ENCODE measurements at regions not wholly inside any gene's neighbourhood (a gene's known extent, or its start where the extent isn't known, plus 50 kb on each side); places are given as distances from the start of the nearest gene placed in this dataset.

DNA sequence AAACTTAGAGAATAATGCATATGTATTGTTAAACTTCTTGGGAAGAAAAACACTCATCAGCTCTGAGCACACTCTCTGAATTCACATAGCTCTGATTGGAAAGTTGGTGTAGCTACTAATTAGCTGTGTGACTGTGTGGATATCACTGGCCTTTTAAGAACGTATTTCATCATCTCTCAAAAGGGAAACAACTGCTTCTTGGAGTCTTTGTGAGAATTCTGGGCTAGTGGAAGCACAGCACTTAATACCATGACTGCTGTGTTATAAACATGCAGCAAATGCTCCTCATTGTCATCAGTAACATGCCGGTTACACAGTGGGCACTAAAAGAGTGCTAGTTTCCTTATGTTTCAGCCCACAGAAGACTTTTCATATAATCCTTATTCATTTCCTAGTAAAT is 220.9 kb upstream of the CSNK1A1L start (continued):
- TF ChIP-seq REST (IDR thresholded peaks at IDR 0.05; ENCODE audit: unreplicated experiment) (no peak), CTCF (conservative IDR thresholded peaks at IDR 0.05; ENCODE audit: low read depth in 2 of 2) (no peak), EZH2phosphoT487 (IDR thresholded peaks at IDR 0.05; ENCODE audit: unreplicated experiment) (no peak), POLR2AphosphoS5 (IDR thresholded peaks at IDR 0.05; ENCODE audit: low read depth) (no peak)

GRCh38 chr13:37319031-37319443 is 213.6 kb upstream of the CSNK1A1L start:
- Histone ChIP-seq H3K9me2 (ENCODE audit: insufficient read depth) (0 out of 2 replicates have a peak, but pooled peaks cover 2% of the 10 kb centered on the region), H4K20me1 (replicated peaks; ENCODE audit: insufficient read depth) (no peaks in the 10 kb centered on the region), H2AFZ (no peak overlapping the region), H3K36me3 (ENCODE audit: insufficient read depth) (no peaks in the 10 kb centered on the region), H3K27me3 (ENCODE audit: insufficient read depth) (no peaks in the 10 kb centered on the region), H3K4me3 (no peak overlapping the region), H3F3A (replicated peaks; ENCODE audit: low read depth) (no peaks in the 10 kb centered on the region), H3K27ac (ENCODE audit: low read depth) (no peak overlapping the region), H3K4me2 (no peak overlapping the region), H3K79me2 (replicated peaks; ENCODE audit: insufficient read depth) (no peaks in the 10 kb centered on the region), H3K4me1 (ENCODE audit: insufficient read depth) (0 out of 2 replicates have a peak, but pooled peaks cover 6% of the 10 kb centered on the region)
- no peaks in the 10 kb centered on the region for H3K36me3 Mint-ChIP-seq (ENCODE audit: low read depth)
- H3K27ac Mint-ChIP-seq: no peak overlapping the region
- H3K9me3 Mint-ChIP-seq: peaks cover 4% of the 10 kb centered on the region; the same call in 2 of the 3 replicates
- ATAC-seq (no peak), DNase-seq (ENCODE audit: low spot score) (no peak)
- H3K4me1 Mint-ChIP-seq: peaks cover 8% of the 10 kb centered on the region
- H3K27me3 Mint-ChIP-seq (ENCODE audit: insufficient read depth, low read depth, poor library complexity): peaks cover 2% of the 10 kb centered on the region
- H3K4me3 Mint-ChIP-seq: no peak overlapping the region
- TF ChIP-seq JUNB (IDR thresholded peaks at IDR 0.05; ENCODE audit: unreplicated experiment) (no peak), ZNF462 (CRISPR knock-in tag; IDR thresholded peaks at IDR 0.05) (no peak), EZH2 (IDR thresholded peaks at IDR 0.05; ENCODE audit: low read depth, unreplicated experiment) (no peak), ZNF331 (CRISPR knock-in tag; IDR thresholded peaks at IDR 0.05; ENCODE audit: low read depth) (no peak), CTCF (conservative IDR thresholded peaks at IDR 0.05; ENCODE audit: low read depth in 2 of 2) (no peak), POLR2AphosphoS5 (IDR thresholded peaks at IDR 0.05; ENCODE audit: low read depth) (no peak), NANOG (IDR thresholded peaks at IDR 0.05; ENCODE audit: borderline replicate concordance) (no peak), CREB1 (CRISPR knock-in tag; IDR thresholded peaks at IDR 0.05; ENCODE audit: low read depth) (no peak), ZNF114 (CRISPR knock-in tag; IDR thresholded peaks at IDR 0.05) (no peak), EZH2phosphoT487 (IDR thresholded peaks at IDR 0.05; ENCODE audit: unreplicated experiment) (no peak)

Data from GM23338 (cell line).